ENCODE measurements at regions not wholly inside any gene's neighbourhood (a gene's known extent, or its start where the extent isn't known, plus 50 kb on each side); places are given as distances from the start of the nearest gene placed in this dataset.

- Histone ChIP-seq H3K9ac (ENCODE audit: insufficient read length, low read depth) (no peak overlapping the region), H3K4me1 (ENCODE audit: insufficient read depth, insufficient read length) (no peaks in the 10 kb centered on the region), H3K27me3 (ENCODE audit: insufficient read depth, insufficient read length) (peaks cover 10% of the 10 kb centered on the region), H3K9me3 (ENCODE audit: insufficient read depth, low read length) (peaks cover 14% of the 10 kb centered on the region), H3K4me3 (ENCODE audit: insufficient read length, low read depth) (no peak overlapping the region), H3K36me3 (ENCODE audit: insufficient read depth, insufficient read length, low read length) (no peaks in the 10 kb centered on the region)
- no peak for TF ChIP-seq YY1 (IDR thresholded peaks at IDR 0.05; ENCODE audit: insufficient read depth, insufficient read length)
- no peak for TF ChIP-seq SUZ12 (IDR thresholded peaks at IDR 0.05; ENCODE audit: extremely low read depth, insufficient read depth, insufficient read length)
- no peak for TF ChIP-seq ZNF274 (IDR thresholded peaks at IDR 0.05; ENCODE audit: low read depth, low read length)
- no peak for DNase-seq (ENCODE audit: low read depth, low spot score)
These were observed 131.8 kb upstream of the KRAS start for GRCh38 chr12:25382311-25383106.

- Histone ChIP-seq H3K27me3 (ENCODE audit: insufficient read depth, insufficient read length) (no peaks in the 10 kb centered on the region), H3K36me3 (ENCODE audit: insufficient read depth, insufficient read length, low read length) (no peaks in the 10 kb centered on the region), H3K9me3 (ENCODE audit: insufficient read depth, low read length) (peaks cover 14% of the 10 kb centered on the region), H3K4me1 (ENCODE audit: insufficient read depth, insufficient read length) (no peaks in the 10 kb centered on the region), H3K4me3 (ENCODE audit: insufficient read length, low read depth) (no peak overlapping the region), H3K9ac (ENCODE audit: insufficient read length, low read depth) (no peak overlapping the region)
- DNase-seq (ENCODE audit: low read depth, low spot score) = no peak
- TF ChIP-seq ZNF274 (IDR thresholded peaks at IDR 0.05; ENCODE audit: low read depth, low read length) (no peak), SUZ12 (IDR thresholded peaks at IDR 0.05; ENCODE audit: extremely low read depth, insufficient read depth, insufficient read length) (no peak)
These were observed 126.9 kb upstream of the KRAS start for GRCh38 chr12:25377469-25378177.

- no peak overlapping the region for H3K4me3 ChIP-seq (ENCODE audit: insufficient read length, low read depth)
- DNase-seq (ENCODE audit: low read depth, low spot score) = no peak
- no peaks in the 10 kb centered on the region for H3K27me3 ChIP-seq (ENCODE audit: insufficient read depth, insufficient read length)
- H3K9ac ChIP-seq (ENCODE audit: insufficient read length, low read depth) = no peak overlapping the region
- no peaks in the 10 kb centered on the region for H3K36me3 ChIP-seq (ENCODE audit: insufficient read depth, insufficient read length, low read length)
- H3K9me3 ChIP-seq (ENCODE audit: insufficient read depth, low read length) = peaks cover 14% of the 10 kb centered on the region
- no peak for TF ChIP-seq YY1 (IDR thresholded peaks at IDR 0.05; ENCODE audit: insufficient read depth, insufficient read length)
- TF ChIP-seq ZNF274 (IDR thresholded peaks at IDR 0.05; ENCODE audit: low read depth, low read length) = no peak
- no peak for TF ChIP-seq SUZ12 (IDR thresholded peaks at IDR 0.05; ENCODE audit: extremely low read depth, insufficient read depth, insufficient read length)
- H3K4me1 ChIP-seq (ENCODE audit: insufficient read depth, insufficient read length) = no peaks in the 10 kb centered on the region
These were observed 126.3 kb upstream of the KRAS start for GRCh38 chr12:25376985-25377384.

- H3K9me3 ChIP-seq (ENCODE audit: insufficient read depth, low read length) = peaks cover 14% of the 10 kb centered on the region
- H3K36me3 ChIP-seq (ENCODE audit: insufficient read depth, insufficient read length, low read length) = no peaks in the 10 kb centered on the region
- no peak overlapping the region for H3K9ac ChIP-seq (ENCODE audit: insufficient read length, low read depth)
- H3K4me1 ChIP-seq (ENCODE audit: insufficient read depth, insufficient read length) = no peaks in the 10 kb centered on the region
- H3K4me3 ChIP-seq (ENCODE audit: insufficient read length, low read depth) = no peak overlapping the region
- H3K27me3 ChIP-seq (ENCODE audit: insufficient read depth, insufficient read length) = no peaks in the 10 kb centered on the region
- no peak for TF ChIP-seq SUZ12 (IDR thresholded peaks at IDR 0.05; ENCODE audit: extremely low read depth, insufficient read depth, insufficient read length)
- no peak for DNase-seq (ENCODE audit: low read depth, low spot score)
These were observed 125.7 kb upstream of the KRAS start for GRCh38 chr12:25376407-25376806.

GRCh38 chr12:25372969-25373817, 122.5 kb upstream of the KRAS start:
- no peak for DNase-seq (ENCODE audit: low read depth, low spot score)
- Histone ChIP-seq H3K4me3 (ENCODE audit: insufficient read length, low read depth) (no peak overlapping the region), H3K4me1 (ENCODE audit: insufficient read depth, insufficient read length) (no peaks in the 10 kb centered on the region)

GRCh38 chr12:25372002-25372401, 121.3 kb upstream of the KRAS start:
- TF ChIP-seq ZNF274 (IDR thresholded peaks at IDR 0.05; ENCODE audit: low read depth, low read length) (no peak), YY1 (IDR thresholded peaks at IDR 0.05; ENCODE audit: insufficient read depth, insufficient read length) (no peak), SUZ12 (IDR thresholded peaks at IDR 0.05; ENCODE audit: extremely low read depth, insufficient read depth, insufficient read length) (no peak)
- no peaks in the 10 kb centered on the region for H3K36me3 ChIP-seq (ENCODE audit: insufficient read depth, insufficient read length, low read length)
- no peak for DNase-seq (ENCODE audit: low read depth, low spot score)
- H3K4me1 ChIP-seq (ENCODE audit: insufficient read depth, insufficient read length) = no peaks in the 10 kb centered on the region
- H3K9ac ChIP-seq (ENCODE audit: insufficient read length, low read depth) = no peak overlapping the region
- H3K4me3 ChIP-seq (ENCODE audit: insufficient read length, low read depth) = no peak overlapping the region
- no peaks in the 10 kb centered on the region for H3K27me3 ChIP-seq (ENCODE audit: insufficient read depth, insufficient read length)
- H3K9me3 ChIP-seq (ENCODE audit: insufficient read depth, low read length) = peaks cover 16% of the 10 kb centered on the region

More at GRCh38 chr12:25372969-25373817, 122.5 kb upstream of the KRAS start:
- peaks cover 20% of the 10 kb centered on the region for H3K9me3 ChIP-seq (ENCODE audit: insufficient read depth, low read length)
- no peaks in the 10 kb centered on the region for H3K36me3 ChIP-seq (ENCODE audit: insufficient read depth, insufficient read length, low read length)
- no peak overlapping the region for H3K9ac ChIP-seq (ENCODE audit: insufficient read length, low read depth)
- no peak for TF ChIP-seq SUZ12 (IDR thresholded peaks at IDR 0.05; ENCODE audit: extremely low read depth, insufficient read depth, insufficient read length)
- TF ChIP-seq YY1 (IDR thresholded peaks at IDR 0.05; ENCODE audit: insufficient read depth, insufficient read length) = no peak
- no peak for TF ChIP-seq ZNF274 (IDR thresholded peaks at IDR 0.05; ENCODE audit: low read depth, low read length)
- no peaks in the 10 kb centered on the region for H3K27me3 ChIP-seq (ENCODE audit: insufficient read depth, insufficient read length)

- no peak overlapping the region for H3K9ac ChIP-seq (ENCODE audit: insufficient read length, low read depth)
- TF ChIP-seq ZNF274 (IDR thresholded peaks at IDR 0.05; ENCODE audit: low read depth, low read length) (no peak), YY1 (IDR thresholded peaks at IDR 0.05; ENCODE audit: insufficient read depth, insufficient read length) (no peak), SUZ12 (IDR thresholded peaks at IDR 0.05; ENCODE audit: extremely low read depth, insufficient read depth, insufficient read length) (no peak)
These were observed 117.8 kb upstream of the KRAS start for GRCh38 chr12:25368557-25368956.

More at GRCh38 chr12:25368557-25368956, 117.8 kb upstream of the KRAS start:
- no peak for DNase-seq (ENCODE audit: low read depth, low spot score)
- Histone ChIP-seq H3K4me3 (ENCODE audit: insufficient read length, low read depth) (no peak overlapping the region), H3K27me3 (ENCODE audit: insufficient read depth, insufficient read length) (no peaks in the 10 kb centered on the region), H3K4me1 (ENCODE audit: insufficient read depth, insufficient read length) (no peaks in the 10 kb centered on the region), H3K36me3 (ENCODE audit: insufficient read depth, insufficient read length, low read length) (no peaks in the 10 kb centered on the region), H3K9me3 (ENCODE audit: insufficient read depth, low read length) (peaks cover 16% of the 10 kb centered on the region)

Measured in NT2/D1 (cell line).